ENCODE measurements at regions not wholly inside any gene's neighbourhood (a gene's known extent, or its start where the extent isn't known, plus 50 kb on each side); places are given as distances from the start of the nearest gene placed in this dataset.

- ATAC-seq = no peak
- TF ChIP-seq ZFP3 (CRISPR knock-in tag; IDR thresholded peaks at IDR 0.05) (no peak), CREB5 (CRISPR knock-in tag; IDR thresholded peaks at IDR 0.05; ENCODE audit: low read depth) (no peak), ZNF8 (CRISPR knock-in tag; IDR thresholded peaks at IDR 0.05) (no peak), ZNF565 (CRISPR knock-in tag; conservative IDR thresholded peaks at IDR 0.05; ENCODE audit: low read depth) (no peak), ESRRG (CRISPR knock-in tag; IDR thresholded peaks at IDR 0.05) (no peak), GLIS3 (CRISPR knock-in tag; IDR thresholded peaks at IDR 0.05) (no peak), BACH2 (CRISPR knock-in tag; IDR thresholded peaks at IDR 0.05; ENCODE audit: borderline replicate concordance) (no peak), RARB (CRISPR knock-in tag; IDR thresholded peaks at IDR 0.05) (no peak), ARNTL (CRISPR knock-in tag; IDR thresholded peaks at IDR 0.05; ENCODE audit: borderline replicate concordance, low read depth) (no peak), CSRNP3 (CRISPR knock-in tag; IDR thresholded peaks at IDR 0.05) (no peak), ISL1 (CRISPR knock-in tag; IDR thresholded peaks at IDR 0.05) (no peak), TOX (CRISPR knock-in tag; IDR thresholded peaks at IDR 0.05; ENCODE audit: borderline replicate concordance) (no peak), ZNF70 (CRISPR knock-in tag; IDR thresholded peaks at IDR 0.05) (no peak), OSR1 (CRISPR knock-in tag; IDR thresholded peaks at IDR 0.05) (no peak), ZFP30 (CRISPR knock-in tag; IDR thresholded peaks at IDR 0.05) (no peak), TCF4 (CRISPR knock-in tag; IDR thresholded peaks at IDR 0.05; ENCODE audit: borderline replicate concordance) (no peak), POU6F1 (CRISPR knock-in tag; IDR thresholded peaks at IDR 0.05; ENCODE audit: borderline replicate concordance, low read depth) (no peak), SNAI2 (CRISPR knock-in tag; IDR thresholded peaks at IDR 0.05) (no peak)
These were observed 423.8 kb upstream of the DPP6 start for GRCh38 chr7:153628406-153628805.

GRCh38 chr7:153628825-153629224 is 423.4 kb upstream of the DPP6 start:
- ATAC-seq = no peak

More at GRCh38 chr7:153628825-153629224, 423.4 kb upstream of the DPP6 start:
- TF ChIP-seq ZFP30 (CRISPR knock-in tag; IDR thresholded peaks at IDR 0.05) (no peak), RARB (CRISPR knock-in tag; IDR thresholded peaks at IDR 0.05) (no peak), BACH2 (CRISPR knock-in tag; IDR thresholded peaks at IDR 0.05; ENCODE audit: borderline replicate concordance) (no peak), PPARA (CRISPR knock-in tag; IDR thresholded peaks at IDR 0.05; ENCODE audit: borderline replicate concordance) (no peak), POU6F1 (CRISPR knock-in tag; IDR thresholded peaks at IDR 0.05; ENCODE audit: borderline replicate concordance, low read depth) (no peak), TSHZ2 (CRISPR knock-in tag; IDR thresholded peaks at IDR 0.05) (no peak), ZNF8 (CRISPR knock-in tag; IDR thresholded peaks at IDR 0.05) (no peak), CREB5 (CRISPR knock-in tag; IDR thresholded peaks at IDR 0.05; ENCODE audit: low read depth) (no peak)

Measured in SK-N-SH treated with all-trans-retinoic acid at 6 μM for 48 hours (cell line).